ENCODE measurements at regions not wholly inside any gene's neighbourhood (a gene's known extent, or its start where the extent isn't known, plus 50 kb on each side); places are given as distances from the start of the nearest gene placed in this dataset.

GRCh38 chr11:93089474-93090102 lies 108.2 kb downstream of the SLC36A4 start:
- Mint-ChIP-seq H3K27me3 (peaks cover 4 to 21% (median 12%) of the 10 kb centered on the region in 5 donors), H3K36me3 (no peaks in the 10 kb centered on the region), H3K9me3 (peaks cover 0 to 12% (median 2%) of the 10 kb centered on the region in 11 donors), H3K4me1 (peaks cover 0 to 3% (median 0%) of the 10 kb centered on the region in 7 donors), H3K27ac (no peak overlapping the region), H3K4me3 (no peak overlapping the region)
- no peak overlapping the region for H3K27ac ChIP-seq (ENCODE audit: low read depth, low read length)
- intact Hi-C loops (cut with micrococcal nuclease): loop anchor here (1.0 kb wide), 2 partner anchors 81 to 136 kb away; no protein-coding TSS in a partner anchor
- H3K4me3 ChIP-seq (ENCODE audit: low read length): no peak overlapping the region
- ChIA-PET CTCF (no interaction called here), POLR2A (no interaction called here)
- no peaks in the 10 kb centered on the region for H3K36me3 ChIP-seq (ENCODE audit: control insufficient read depth in 2 of 3, insufficient read depth in 3 of 3, low read length in 3 of 3)
- no peaks in the 10 kb centered on the region for H3K27me3 ChIP-seq (ENCODE audit: control insufficient read depth in 2 of 2, insufficient read depth in 2 of 2, low read length in 2 of 2)
- DNase-seq: no peak
- ATAC-seq: no peak
- H3K4me1 ChIP-seq (ENCODE audit: control insufficient read depth in 2 of 2, insufficient read depth in 2 of 2, low read length in 2 of 2): no peaks in the 10 kb centered on the region
- H3K9me3 ChIP-seq (ENCODE audit: control insufficient read depth in 2 of 3, low read length in 3 of 3): no peaks in the 10 kb centered on the region

Measured in naive thymus-derived CD4-positive, alpha-beta T cell (primary cell).